ENCODE measurements at regions not wholly inside any gene's neighbourhood (a gene's known extent, or its start where the extent isn't known, plus 50 kb on each side); places are given as distances from the start of the nearest gene placed in this dataset.

DNA sequence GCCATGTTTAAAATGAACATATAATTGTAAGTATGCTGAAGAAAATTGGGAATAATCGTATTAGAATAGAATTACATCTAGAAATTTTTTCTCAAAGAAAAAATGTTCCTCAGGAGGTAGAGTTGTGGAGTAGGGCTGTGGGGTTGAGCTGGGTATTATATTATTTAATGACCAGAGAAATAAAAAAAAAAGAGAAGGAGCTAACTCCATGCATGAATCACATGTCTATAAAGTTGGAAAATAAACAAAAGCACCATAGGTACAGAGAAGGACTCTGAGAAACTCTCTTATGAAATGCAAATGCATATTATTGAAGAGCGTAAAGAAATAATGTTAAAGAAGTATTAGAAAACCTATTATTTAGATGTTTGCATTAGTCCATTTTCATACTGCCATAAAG, 405.5 kb downstream of the EFNB2 start:
- no peak for DNase-seq (ENCODE audit: low read depth, low spot score)
- TF ChIP-seq, protein P1, sequence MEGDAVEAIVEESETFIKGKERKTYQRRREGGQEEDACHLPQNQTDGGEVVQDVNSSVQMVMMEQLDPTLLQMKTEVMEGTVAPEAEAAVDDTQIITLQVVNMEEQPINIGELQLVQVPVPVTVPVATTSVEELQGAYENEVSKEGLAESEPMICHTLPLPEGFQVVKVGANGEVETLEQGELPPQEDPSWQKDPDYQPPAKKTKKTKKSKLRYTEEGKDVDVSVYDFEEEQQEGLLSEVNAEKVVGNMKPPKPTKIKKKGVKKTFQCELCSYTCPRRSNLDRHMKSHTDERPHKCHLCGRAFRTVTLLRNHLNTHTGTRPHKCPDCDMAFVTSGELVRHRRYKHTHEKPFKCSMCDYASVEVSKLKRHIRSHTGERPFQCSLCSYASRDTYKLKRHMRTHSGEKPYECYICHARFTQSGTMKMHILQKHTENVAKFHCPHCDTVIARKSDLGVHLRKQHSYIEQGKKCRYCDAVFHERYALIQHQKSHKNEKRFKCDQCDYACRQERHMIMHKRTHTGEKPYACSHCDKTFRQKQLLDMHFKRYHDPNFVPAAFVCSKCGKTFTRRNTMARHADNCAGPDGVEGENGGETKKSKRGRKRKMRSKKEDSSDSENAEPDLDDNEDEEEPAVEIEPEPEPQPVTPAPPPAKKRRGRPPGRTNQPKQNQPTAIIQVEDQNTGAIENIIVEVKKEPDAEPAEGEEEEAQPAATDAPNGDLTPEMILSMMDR (IDR thresholded peaks at IDR 0.05; ENCODE audit: low read depth, low read length) = no peak
- no peak overlapping the region for H3K4me3 ChIP-seq (ENCODE audit: low read depth, low read length)
- in situ Hi-C loops (cut with HindIII; ENCODE audit: low sequenced_read_pairs) = no loop called here

DNA sequence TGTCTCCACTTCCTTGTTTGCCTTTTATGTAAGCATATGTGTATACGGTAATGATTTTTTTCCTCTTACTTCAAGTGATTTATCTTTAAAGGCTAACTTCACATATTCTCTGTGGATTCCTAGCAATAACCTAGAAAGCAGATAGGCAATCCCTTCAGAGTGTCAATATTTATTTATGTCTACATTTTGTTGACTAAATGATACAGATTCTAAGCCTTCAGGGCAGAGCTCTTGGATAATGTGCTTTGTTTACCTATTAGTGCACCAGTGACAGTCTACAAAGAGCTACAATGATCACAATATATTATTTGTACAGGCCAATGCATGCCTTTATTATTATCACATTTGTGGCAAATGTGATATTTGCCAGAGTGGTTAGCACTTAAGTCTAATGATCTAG, 406.2 kb downstream of the EFNB2 start:
- TF ChIP-seq, protein P1 (IDR thresholded peaks at IDR 0.05; ENCODE audit: low read depth, low read length) = no peak
- H3K4me3 ChIP-seq (ENCODE audit: low read depth, low read length) = no peak overlapping the region
- no peak for DNase-seq (ENCODE audit: low read depth, low spot score)
- in situ Hi-C loops (cut with HindIII; ENCODE audit: low sequenced_read_pairs) = no loop called here

DNA sequence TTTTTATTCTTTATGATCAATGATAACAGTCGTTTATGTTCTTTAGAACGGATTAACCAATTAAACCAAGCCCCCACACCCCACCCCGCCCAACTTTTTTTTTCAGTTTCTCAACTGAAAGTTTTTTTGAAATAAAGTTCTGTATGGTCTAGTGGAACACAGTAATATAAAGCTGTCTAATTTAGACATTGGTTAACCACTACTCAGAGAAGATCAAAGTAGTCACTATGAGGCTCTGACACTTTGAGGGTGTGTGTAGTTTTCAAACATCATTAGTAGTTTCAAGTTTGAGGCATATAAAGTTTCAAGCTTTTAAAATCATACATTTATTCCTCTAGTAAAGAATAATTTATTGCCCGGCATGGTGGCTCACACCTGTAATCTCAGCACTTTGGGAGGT, 413.2 kb downstream of the EFNB2 start:
- no peak overlapping the region for H3K4me3 ChIP-seq (ENCODE audit: low read depth, low read length)
- no peak for DNase-seq (ENCODE audit: low read depth, low spot score)
- TF ChIP-seq, protein P1 (IDR thresholded peaks at IDR 0.05; ENCODE audit: low read depth, low read length) = no peak
- in situ Hi-C loops (cut with HindIII; ENCODE audit: low sequenced_read_pairs) = no loop called here

DNA sequence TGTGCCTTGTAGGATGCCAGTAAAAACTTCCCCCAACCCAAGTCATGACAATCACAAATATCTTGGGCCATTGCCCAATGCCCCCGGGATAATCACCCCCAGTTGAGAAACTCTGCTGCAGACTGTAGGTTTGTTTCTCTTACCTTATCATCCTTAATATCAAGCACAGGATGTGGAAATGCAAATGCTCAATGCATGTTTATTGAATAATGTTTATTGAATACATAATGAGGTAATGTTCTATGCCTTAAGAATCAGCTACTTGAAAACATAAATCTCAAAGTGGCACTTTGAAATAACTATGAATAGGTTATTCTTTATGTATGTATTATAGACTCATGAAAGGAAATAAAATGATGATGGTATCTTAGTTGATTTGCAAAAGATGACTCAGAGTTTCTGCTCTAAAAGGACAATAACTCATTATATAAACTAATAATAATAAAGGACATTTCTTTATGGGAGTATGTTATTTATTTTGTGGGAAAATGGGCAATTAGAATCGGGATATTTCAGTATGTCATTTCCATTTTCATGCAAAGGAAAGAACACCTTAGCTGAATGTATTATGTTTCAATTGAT, 414.2 kb downstream of the EFNB2 start:
- no peak overlapping the region for H3K4me3 ChIP-seq (ENCODE audit: low read depth, low read length)
- DNase-seq (ENCODE audit: low read depth, low spot score) = no peak
- in situ Hi-C loops (cut with HindIII; ENCODE audit: low sequenced_read_pairs) = no loop called here
- TF ChIP-seq, protein P1 (IDR thresholded peaks at IDR 0.05; ENCODE audit: low read depth, low read length) = no peak

DNA sequence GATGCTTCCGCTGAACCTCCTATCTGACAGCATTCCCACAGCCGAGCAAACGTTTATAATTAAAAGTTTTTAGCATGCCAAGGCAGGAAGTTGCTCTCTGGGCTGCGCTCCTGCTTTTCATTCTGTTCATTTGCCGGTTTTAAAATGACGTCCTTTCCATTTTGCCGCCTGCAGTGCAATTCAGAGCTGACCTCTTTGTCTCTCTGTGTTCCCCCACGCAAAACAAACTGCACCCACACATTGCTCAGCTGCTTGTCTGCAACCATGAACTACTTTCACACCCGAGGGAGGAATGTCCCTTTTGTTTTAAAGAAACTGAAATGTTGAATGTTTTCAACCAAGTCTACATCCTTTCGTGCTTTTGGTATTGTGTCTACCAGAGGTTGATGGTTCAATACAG, 416.5 kb downstream of the EFNB2 start:
- no peak overlapping the region for H3K4me3 ChIP-seq (ENCODE audit: low read depth, low read length)
- in situ Hi-C loops (cut with HindIII; ENCODE audit: low sequenced_read_pairs) = no loop called here
- TF ChIP-seq, protein P1 (IDR thresholded peaks at IDR 0.05; ENCODE audit: low read depth, low read length) = no peak
- DNase-seq (ENCODE audit: low read depth, low spot score) = no peak

DNA sequence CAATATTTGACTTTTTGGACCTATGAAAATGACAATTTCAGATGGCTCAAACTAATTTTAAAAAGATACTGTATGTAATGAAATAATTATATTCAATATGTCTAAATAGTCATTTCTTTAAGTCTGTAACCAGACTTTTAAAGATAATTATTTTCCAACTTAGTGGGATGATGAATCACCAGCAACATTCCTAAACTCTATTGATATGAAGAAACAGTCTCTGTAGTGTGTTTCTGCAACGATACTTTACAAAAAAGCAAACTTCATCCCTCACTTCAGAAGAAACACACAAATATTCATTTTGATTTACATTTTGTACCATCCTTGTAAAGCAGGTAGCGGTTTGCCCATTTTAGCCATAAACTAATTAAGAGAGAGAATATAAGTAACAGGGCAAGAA, 417.4 kb downstream of the EFNB2 start:
- no peak for DNase-seq (ENCODE audit: low read depth, low spot score)
- no peak overlapping the region for H3K4me3 ChIP-seq (ENCODE audit: low read depth, low read length)
- in situ Hi-C loops (cut with HindIII; ENCODE audit: low sequenced_read_pairs) = no loop called here
- TF ChIP-seq, protein P1 (IDR thresholded peaks at IDR 0.05; ENCODE audit: low read depth, low read length) = no peak

DNA sequence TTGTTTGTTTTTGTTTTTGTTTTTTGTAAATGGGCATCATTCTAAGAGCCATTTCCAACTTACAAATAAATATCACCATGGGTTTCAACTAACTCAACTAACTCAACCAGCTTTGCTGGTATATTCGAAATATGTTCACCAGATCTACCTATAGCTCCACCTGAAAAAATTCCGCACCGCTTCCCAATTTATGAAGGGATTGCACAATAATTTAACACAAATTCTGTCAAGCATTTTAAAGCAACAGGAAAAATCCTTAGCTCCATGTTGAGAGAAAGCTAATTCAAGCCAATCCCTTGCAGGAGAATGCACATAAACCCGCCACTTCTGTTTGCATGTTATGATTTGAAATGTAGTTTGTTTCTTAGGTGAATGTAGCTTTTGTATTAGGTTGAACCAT, 417.8 kb downstream of the EFNB2 start:
- no peak overlapping the region for H3K4me3 ChIP-seq (ENCODE audit: low read depth, low read length)
- DNase-seq (ENCODE audit: low read depth, low spot score) = no peak
- TF ChIP-seq, protein P1 (IDR thresholded peaks at IDR 0.05; ENCODE audit: low read depth, low read length) = no peak
- in situ Hi-C loops (cut with HindIII; ENCODE audit: low sequenced_read_pairs) = no loop called here

All from astrocyte of the spinal cord (primary cell).